SU-DHL-6 (cell line): ENCODE measurements at regions not wholly inside any gene's neighbourhood (a gene's known extent, or its start where the extent isn't known, plus 50 kb on each side); places are given as distances from the start of the nearest gene placed in this dataset.

Experiments
- CTCF ChIP-seq: fragments of 200-600 bp; sonication (generic); IDR thresholded peaks from one replicate; pipeline ENCODE4 v1.5.1; 2017; ENCODE audit warnings: antibody characterized with exemption, mild to moderate bottlenecking, low read length, moderate library complexity; ENCODE audit not compliant: insufficient read depth, poor library complexity, severe bottlenecking
- EZH2phosphoT487 ChIP-seq: fragments of 200-600 bp; sonication (generic), shearing (Covaris generic); conservative IDR thresholded peaks from 2 replicates; pipeline ENCODE4 v1.6.1; 2018; ENCODE audit warnings: mild to moderate bottlenecking, antibody characterized with exemption, low read length, moderate library complexity, mixed read lengths

GRCh38 chr3:36309092-36309491, 71.2 kb upstream of the STAC start:
- TF ChIP-seq CTCF, result no peak
- no peak for TF ChIP-seq EZH2phosphoT487
